KMS-11 (cell line): ENCODE measurements at regions not wholly inside any gene's neighbourhood (a gene's known extent, or its start where the extent isn't known, plus 50 kb on each side); places are given as distances from the start of the nearest gene placed in this dataset.

Experiments used
- H2AFZ ChIP-seq: fragments of 200-600 bp; sonication (generic); 2 replicates; pipeline ENCODE4 v1.6.1; 2016; ENCODE audit warnings: antibody characterized with exemption, mixed run types, low read depth
- H3K27ac ChIP-seq: fragments of 200-600 bp; sonication (generic); 2 replicates; pipeline ENCODE4 v1.6.1; 2016; ENCODE audit warnings: mild to moderate bottlenecking, mixed run types
- H3K27me3 ChIP-seq: fragments of 200-600 bp; sonication (generic); 2 replicates; pipeline ENCODE4 v1.6.1; 2017; ENCODE audit warnings: mild to moderate bottlenecking, low read depth, mixed run types, moderate library complexity; ENCODE audit not compliant: insufficient read depth
- H3K36me3 ChIP-seq: fragments of 200-600 bp; sonication (generic); 2 replicates; pipeline ENCODE4 v1.6.1; 2017; ENCODE audit warnings: mild to moderate bottlenecking, mixed run types; ENCODE audit not compliant: insufficient read depth
- H3K4me1 ChIP-seq: fragments of 200-600 bp; sonication (generic); 2 replicates; pipeline ENCODE4 v1.6.1; 2016; ENCODE audit warnings: mild to moderate bottlenecking, low read depth, mixed run types; ENCODE audit not compliant: poor library complexity, severe bottlenecking
- H3K4me2 ChIP-seq: fragments of 200-600 bp; sonication (generic); 2 replicates; pipeline ENCODE4 v1.7.0; 2016; ENCODE audit warnings: mild to moderate bottlenecking, mixed run types
- H3K4me3 ChIP-seq: fragments of 200-600 bp; sonication (generic); IDR thresholded peaks from 2 replicates; pipeline ENCODE4 v1.6.1; 2017; ENCODE audit warnings: low read depth, low read length, mixed read lengths; ENCODE audit not compliant: insufficient read depth
- H3K79me2 ChIP-seq: fragments of 200-600 bp; sonication (generic); 2 replicates; pipeline ENCODE4 v1.6.1; 2016; ENCODE audit warnings: low read depth, mixed run types; ENCODE audit not compliant: insufficient read depth
- H3K9ac ChIP-seq: fragments of 200-600 bp; sonication (generic); 2 replicates; pipeline ENCODE4 v1.6.1; 2016; ENCODE audit warnings: mild to moderate bottlenecking, mixed run types
- H4K20me1 ChIP-seq: fragments of 200-600 bp; sonication (generic); 2 replicates; pipeline ENCODE4 v1.6.1; 2016; ENCODE audit warnings: mild to moderate bottlenecking, mixed run types; ENCODE audit not compliant: insufficient read depth
- CTCF ChIP-seq: fragments of 200-600 bp; sonication (generic); conservative IDR thresholded peaks from 2 replicates; pipeline ENCODE4 v1.6.1; 2017; ENCODE audit warnings: low read depth, mild to moderate bottlenecking, antibody characterized with exemption, low read length, moderate library complexity, mixed read lengths

- H3K9ac ChIP-seq, result no peak overlapping the region
- no peak overlapping the region for H3K27ac ChIP-seq
- H3K4me3 ChIP-seq, result no peak overlapping the region
- H3K4me1 ChIP-seq, result no peaks in the 10 kb centered on the region
- TF ChIP-seq CTCF, result no peak
- H3K4me2 ChIP-seq, result no peak overlapping the region
- H4K20me1 ChIP-seq, result no peaks in the 10 kb centered on the region
- H2AFZ ChIP-seq, result no peak overlapping the region
- H3K79me2 ChIP-seq, result no peaks in the 10 kb centered on the region
- no peaks in the 10 kb centered on the region for H3K36me3 ChIP-seq
- no peaks in the 10 kb centered on the region for H3K27me3 ChIP-seq
These were observed 326.9 kb downstream of the CNTN3 start for GRCh38 chr3:74287557-74287956.

GRCh38 chr3:74282202-74282601 lies 332.3 kb downstream of the CNTN3 start:
- Histone ChIP-seq H2AFZ (no peak overlapping the region), H4K20me1 (no peaks in the 10 kb centered on the region), H3K4me1 (no peaks in the 10 kb centered on the region), H3K4me3 (no peak overlapping the region), H3K9ac (no peak overlapping the region), H3K79me2 (no peaks in the 10 kb centered on the region), H3K27ac (no peak overlapping the region), H3K36me3 (no peaks in the 10 kb centered on the region), H3K4me2 (no peak overlapping the region), H3K27me3 (no peaks in the 10 kb centered on the region)
- TF ChIP-seq CTCF, result no peak

- Histone ChIP-seq H3K4me3 (no peak overlapping the region), H3K9ac (no peak overlapping the region), H3K4me2 (no peak overlapping the region), H3K27me3 (no peaks in the 10 kb centered on the region), H2AFZ (no peak overlapping the region), H3K4me1 (no peaks in the 10 kb centered on the region), H4K20me1 (no peaks in the 10 kb centered on the region), H3K27ac (no peak overlapping the region), H3K79me2 (no peaks in the 10 kb centered on the region), H3K36me3 (no peaks in the 10 kb centered on the region)
- TF ChIP-seq CTCF, result no peak
These were observed 332.8 kb downstream of the CNTN3 start for GRCh38 chr3:74281705-74282104.

- Histone ChIP-seq H3K79me2 (no peaks in the 10 kb centered on the region), H3K4me3 (no peak overlapping the region), H3K36me3 (no peaks in the 10 kb centered on the region), H3K4me1 (no peaks in the 10 kb centered on the region), H3K4me2 (no peak overlapping the region), H3K27ac (no peak overlapping the region), H4K20me1 (no peaks in the 10 kb centered on the region), H3K9ac (no peak overlapping the region), H2AFZ (no peak overlapping the region), H3K27me3 (no peaks in the 10 kb centered on the region)
- no peak for TF ChIP-seq CTCF
These were observed 340.7 kb downstream of the CNTN3 start for GRCh38 chr3:74273555-74274402.
